ENCODE measurements at regions not wholly inside any gene's neighbourhood (a gene's known extent, or its start where the extent isn't known, plus 50 kb on each side); places are given as distances from the start of the nearest gene placed in this dataset.
A peak's percentile ranks its signal among the peaks of the same experiment; 100 is the strongest.

DNA sequence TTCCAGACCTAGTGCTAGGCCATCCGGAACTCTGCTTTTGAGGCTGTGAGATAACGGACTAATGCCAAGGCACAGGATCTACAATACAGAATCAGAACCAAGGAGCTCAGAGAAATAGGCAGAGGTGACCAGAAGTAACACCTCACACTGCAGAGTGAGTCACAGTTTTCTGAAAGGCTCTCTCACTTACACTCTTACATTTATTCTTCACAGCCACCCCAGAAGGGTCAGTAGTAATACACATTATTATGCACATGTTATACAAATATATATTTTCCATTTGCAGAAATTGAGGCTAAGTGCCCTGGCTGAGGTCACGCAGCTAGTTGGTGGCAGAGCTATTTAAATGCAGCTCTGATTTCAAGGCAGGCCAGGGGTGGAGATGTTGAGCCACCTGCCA is 542.5 kb downstream of the OMA1 start:
- no peak for DNase-seq (ENCODE audit: low read depth, low spot score)

DNA sequence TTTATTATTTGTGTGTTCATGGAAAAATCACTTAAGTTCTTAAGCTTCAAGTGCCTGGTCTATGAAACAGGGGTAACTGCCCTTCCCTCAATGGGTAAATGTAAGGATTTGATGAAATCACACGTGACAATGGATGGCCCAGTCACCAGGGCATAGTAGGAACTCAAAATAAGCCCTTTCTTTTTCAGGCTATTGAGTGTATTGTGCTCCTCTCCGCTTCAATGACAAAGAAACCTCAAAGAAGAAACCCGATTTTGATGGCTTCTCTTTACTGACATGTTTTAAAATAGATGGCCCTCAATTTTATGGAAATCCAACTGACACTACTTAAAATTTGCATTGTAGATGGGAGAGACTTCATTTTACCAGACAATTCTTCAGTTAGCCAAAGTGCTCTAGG is 543.5 kb downstream of the OMA1 start:
- no peak for DNase-seq (ENCODE audit: low read depth, low spot score)

DNA sequence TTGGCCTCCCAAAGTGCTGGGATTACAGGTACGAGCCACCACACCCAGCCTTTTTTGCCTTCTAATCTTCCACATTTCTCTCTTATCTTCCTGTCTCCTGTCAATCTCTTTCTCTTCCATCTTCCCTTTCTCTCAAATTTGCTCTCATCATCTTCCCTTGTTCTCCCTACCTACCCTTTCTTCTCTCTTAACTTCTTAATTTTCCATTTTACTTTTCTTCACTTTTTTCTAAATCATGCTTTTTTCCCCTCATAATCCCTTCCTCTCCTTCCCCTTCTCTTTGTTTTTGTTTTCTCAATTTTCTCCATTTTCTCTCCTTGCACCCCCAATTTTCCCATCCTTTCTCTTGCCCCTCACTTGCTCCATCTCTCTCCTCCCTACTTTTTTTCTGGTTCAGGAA is 545.7 kb downstream of the OMA1 start:
- no peak for DNase-seq (ENCODE audit: low read depth, low spot score)

DNA sequence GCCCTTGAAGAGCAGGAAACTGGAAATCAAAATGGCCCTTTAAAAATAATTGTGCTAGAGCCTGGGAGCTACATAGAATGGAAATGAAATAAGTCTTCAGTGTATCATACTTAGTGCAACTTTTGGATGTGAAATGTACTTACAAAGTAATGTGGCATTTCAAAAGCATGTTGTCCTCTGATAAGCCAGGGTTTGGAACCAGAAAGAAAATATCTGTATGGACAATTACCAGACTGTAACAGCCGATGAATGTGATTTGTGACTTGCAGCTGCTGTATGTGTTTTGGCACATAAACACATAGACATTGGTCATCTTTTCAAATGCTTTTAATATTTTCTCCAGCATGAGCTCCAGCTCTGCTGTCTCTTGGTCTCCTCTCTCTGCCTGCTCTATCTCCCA is 546.4 kb downstream of the OMA1 start:
- no peak for DNase-seq (ENCODE audit: low read depth, low spot score)

DNA sequence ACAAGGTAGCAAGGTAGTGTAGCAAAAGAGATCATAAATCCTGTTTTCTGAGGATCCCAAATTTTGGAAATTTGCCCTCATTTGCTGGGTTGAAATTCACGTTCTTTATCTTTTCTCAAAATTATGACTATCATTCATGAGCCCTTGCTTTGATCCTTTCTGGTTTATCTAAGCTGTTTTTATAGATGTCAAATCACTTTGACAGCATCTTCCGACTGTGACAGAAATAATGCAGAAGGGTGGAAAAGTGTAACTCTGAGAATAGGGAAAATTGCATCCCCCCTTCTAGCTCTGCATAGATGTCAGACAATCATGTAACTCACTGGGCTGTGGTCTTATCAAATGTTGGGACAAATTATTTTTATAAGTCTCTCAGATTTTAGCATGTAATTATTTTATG is 550.1 kb downstream of the OMA1 start:
- DNase-seq (ENCODE audit: low read depth, low spot score): no peak

DNA sequence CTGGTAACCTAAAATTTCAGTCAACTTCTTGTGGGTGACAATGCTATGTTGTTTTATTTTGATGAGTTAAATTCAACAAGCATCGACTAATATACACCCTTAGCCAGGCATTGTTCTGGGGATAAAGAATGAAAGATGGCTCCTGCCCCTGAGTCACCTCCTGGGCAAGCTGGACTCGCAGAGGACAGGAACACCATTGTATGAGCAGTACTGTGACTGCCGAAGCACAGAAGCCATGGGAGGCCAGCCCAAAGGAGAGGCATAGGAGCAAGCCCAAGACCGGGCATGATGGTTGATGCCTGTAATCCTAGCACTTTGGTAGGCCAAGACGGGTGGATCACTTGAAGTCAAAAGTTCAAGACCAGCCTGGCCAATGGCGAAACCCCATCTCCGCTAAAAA is 555.2 kb downstream of the OMA1 start:
- no peak for DNase-seq (ENCODE audit: low read depth, low spot score)

- DNase-seq (ENCODE audit: low read depth, low spot score): no peak
Observed at GRCh38 chr1:57989877-57990276, 556.6 kb downstream of the OMA1 start.

DNA sequence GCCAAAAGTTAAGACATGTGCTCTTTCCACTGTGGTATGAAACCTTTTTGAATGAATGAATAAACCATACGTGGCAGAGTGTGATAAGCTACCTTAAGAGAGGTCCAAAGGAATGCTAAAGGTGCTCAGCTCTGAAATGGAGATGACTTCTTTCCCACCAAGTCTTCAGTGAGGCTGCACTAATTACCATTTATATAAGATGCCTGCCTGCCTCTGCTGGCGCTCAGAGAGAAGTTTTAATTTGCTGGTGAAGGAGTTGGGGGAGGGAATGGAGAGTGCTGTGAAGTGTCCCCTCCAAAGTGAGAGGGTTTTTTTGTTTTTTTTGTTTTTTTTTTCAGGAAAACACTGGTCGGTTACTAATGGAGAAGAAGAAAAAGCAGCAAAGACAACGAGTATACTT is 559.0 kb downstream of the OMA1 start:
- DNase-seq (ENCODE audit: low read depth, low spot score): no peak

GRCh38 chr1:57986432-57986831 is 560.1 kb downstream of the OMA1 start:
- DNase-seq (ENCODE audit: low read depth, low spot score): no peak

GRCh38 chr1:57984277-57984676 is 560.4 kb upstream of the DAB1 start:
- DNase-seq (ENCODE audit: low read depth, low spot score): no peak

- DNase-seq (ENCODE audit: low read depth, low spot score): no peak
Observed at GRCh38 chr1:57983441-57983840, 559.6 kb upstream of the DAB1 start.

DNA sequence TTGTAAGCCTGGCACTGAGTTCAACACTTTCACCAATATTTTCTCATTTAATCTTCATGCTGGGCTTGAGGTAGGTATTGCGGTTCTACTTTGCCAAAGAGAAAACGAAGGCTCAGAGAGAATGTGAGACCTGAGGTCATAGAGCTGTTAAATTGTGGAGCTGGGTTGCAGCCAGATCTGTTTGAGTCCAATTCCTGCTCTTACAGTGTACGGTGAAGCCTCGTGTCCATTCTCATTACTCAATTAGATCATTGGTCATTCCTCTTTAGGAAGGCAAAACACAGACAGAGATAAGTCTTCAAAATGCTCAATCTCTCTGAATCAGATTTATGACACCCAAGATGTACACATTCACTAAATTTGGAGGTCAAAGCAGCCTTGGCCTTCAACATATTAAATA is 559.0 kb upstream of the DAB1 start:
- no peak for DNase-seq (ENCODE audit: low read depth, low spot score)

DNA sequence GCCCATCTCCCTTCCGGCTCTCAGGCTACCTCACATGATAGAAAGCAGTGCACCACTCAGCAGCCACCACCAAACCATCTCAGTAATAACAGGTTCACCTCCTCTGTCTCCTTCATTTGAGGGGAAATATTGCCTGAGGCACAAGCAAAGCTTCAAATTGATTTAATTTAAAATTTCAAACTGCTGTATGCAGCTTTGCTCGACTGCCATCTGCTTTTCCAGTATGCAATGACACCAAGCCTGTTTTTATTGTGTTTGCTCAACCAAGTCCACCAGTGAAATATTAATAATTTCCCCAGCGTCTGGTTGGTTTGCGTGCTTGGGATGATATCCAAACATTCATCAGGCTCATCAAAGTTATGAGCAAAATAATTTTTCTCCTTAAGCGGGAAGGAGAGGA is 552.4 kb upstream of the DAB1 start:
- no peak for DNase-seq (ENCODE audit: low read depth, low spot score)

GRCh38 chr1:57968321-57968720 is 544.5 kb upstream of the DAB1 start:
- no peak for DNase-seq (ENCODE audit: low read depth, low spot score)

DNA sequence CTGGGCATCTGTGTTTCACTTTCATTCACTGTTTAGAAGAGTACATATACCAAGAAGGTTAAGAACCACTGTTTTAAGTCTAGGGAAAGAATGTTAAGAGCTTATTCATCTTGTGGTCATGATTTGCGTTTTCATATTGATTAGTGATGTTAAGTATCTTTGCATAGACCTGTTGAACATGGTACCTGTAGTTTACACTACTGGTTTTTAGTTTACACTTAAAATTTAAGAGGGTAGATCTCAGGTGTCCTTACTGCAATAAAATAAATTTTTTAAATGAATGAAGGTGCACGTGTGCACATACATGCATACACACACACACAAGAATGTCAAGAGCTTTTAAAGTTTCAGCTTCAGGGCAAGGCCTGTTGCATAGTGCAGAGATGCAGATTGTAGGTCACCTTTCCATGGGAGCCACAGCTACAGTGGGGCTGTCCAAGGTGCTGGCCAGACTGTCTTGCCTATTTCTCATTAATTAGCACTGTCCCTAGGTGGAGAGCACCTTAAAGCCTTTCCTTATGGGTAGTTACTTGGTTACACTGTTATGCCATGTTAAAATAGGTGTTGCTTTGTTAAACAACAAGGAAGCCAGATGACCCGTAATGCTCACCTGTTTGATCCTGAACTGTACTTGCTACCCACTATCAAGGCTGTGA is 543.0 kb upstream of the DAB1 start:
- peak; percentile 77 for DNase-seq (ENCODE audit: low read depth, low spot score)

DNA sequence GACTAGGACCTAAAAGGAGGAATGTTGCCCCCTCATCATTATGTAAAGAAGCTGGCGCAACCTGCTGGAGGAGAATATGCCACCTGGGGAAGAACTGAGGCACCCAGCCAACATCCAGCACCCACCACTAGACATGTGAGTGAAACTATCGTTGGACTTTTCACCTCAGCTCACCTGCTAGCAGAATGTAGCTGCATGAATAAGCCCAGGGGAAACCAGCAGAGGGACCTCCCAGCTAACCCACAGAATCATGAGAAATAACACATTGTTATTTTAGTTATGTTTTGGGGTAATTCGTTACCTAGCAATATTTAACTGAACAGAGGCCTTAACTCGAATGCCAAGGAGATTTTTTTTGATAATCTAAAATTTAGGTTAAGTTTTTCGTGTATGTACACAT is 542.5 kb upstream of the DAB1 start:
- DNase-seq (ENCODE audit: low read depth, low spot score): no peak

DNA sequence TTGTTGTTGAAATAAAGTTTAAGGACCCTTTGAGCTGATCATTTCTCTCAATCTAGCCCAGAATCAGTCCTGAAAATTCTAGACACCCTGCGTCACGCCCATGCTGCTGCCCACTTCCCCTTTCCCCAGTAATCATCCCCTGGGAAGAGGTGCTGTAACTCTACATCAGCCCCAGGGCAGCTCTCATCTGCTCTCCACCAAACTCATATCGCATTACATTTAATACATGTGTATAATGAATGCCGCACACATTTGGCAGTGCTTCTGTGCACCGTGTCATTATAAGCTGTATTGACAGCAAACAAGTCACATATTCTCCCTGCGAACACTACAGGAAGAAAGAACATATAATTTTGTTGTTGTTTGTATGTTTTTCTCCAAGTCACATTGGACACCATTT is 539.7 kb upstream of the DAB1 start:
- no peak for DNase-seq (ENCODE audit: low read depth, low spot score)

DNA sequence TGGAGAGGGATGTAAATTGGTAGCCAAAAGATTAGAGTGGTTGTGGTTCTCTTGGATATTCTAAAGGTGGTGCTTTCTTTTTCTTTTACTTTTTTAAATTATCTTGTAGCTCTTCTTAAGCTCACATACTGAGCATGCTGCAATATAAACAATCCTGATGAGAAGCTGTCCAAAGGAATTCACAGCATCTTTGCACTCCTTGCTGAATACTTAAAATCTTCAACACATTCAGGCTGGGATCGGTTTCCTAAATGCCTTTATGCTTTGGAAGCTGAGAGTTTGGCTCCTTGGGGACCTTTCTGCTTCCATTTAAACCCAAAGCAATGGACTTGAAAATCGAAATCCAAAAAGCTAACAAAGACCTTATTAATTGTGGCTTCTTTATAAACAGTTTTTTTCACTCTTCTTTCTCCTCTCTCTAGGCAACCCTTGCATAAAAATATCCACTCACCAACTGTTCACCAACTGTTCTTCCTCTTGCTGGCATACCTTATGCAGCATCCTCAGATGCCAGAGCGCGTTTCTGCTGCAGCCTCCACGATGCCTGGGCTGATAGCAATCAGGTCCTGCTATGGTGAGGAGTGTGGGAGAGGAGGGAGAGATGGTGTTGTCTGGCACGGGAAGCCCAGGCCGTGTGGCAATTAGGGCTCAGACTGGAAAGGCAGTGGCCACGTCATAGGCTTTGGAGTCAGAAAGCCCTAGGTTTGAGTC is 535.8 kb upstream of the DAB1 start:
- no peak for DNase-seq (ENCODE audit: low read depth, low spot score)

GRCh38 chr1:57957576-57957975 is 533.7 kb upstream of the DAB1 start:
- DNase-seq (ENCODE audit: low read depth, low spot score): no peak

DNA sequence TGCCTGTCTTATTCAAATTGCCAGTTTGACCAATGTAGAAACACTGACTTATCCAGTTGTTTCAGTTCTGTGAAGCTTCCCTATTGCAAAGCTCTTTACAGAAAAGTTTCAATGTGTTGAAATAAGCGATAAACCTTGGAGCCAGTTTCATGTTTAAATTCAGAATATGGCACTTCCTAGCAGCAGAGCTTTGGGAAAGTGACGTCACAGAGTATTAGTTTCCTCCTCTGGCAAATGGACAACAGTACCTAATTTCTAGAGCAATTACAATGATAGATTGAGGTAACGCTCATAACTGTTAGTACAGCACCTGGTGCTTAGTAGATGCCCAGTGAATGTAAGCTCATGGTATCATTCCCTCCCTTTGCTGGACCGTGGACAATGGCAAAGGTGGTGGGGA is 527.5 kb upstream of the DAB1 start:
- no peak for DNase-seq (ENCODE audit: low read depth, low spot score)

DNA sequence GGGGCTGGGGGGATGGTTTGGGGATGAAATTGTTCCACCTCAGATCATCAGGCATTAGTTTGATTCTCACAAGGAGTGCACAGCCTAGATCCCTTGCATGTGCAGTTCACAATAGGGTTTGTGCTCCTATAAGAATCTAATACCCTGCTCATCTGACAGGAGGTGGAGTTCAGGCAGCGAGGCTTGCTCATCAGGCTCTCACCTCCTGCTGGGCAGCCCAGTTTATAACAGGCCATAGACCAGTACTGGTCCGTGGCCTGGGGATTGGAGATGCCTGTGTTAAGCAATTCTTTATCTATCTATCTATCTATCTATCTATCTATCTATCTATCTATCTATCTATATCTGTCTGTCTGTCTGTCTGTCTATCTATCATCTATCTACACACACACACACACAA is 525.3 kb upstream of the DAB1 start:
- DNase-seq (ENCODE audit: low read depth, low spot score): no peak

DNA sequence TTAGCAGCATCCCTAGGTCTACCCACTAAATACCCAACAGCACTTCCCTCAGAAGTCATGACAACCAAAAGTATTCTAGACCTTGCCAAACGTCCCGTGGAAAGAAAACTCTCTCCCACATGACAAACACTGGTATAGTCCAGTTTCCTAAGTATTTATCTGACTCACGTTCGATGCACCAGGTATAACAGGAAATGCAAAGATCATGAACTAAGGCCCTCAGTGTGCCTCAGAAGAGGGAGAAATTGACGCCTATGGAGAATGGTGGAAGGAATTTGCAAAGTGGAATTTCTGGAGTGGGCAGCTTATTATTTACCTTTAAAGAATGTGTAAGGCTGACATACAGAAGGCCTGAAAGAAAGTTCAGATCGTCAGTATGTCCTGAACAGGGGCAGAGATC is 523.6 kb upstream of the DAB1 start:
- no peak for DNase-seq (ENCODE audit: low read depth, low spot score)

DNA sequence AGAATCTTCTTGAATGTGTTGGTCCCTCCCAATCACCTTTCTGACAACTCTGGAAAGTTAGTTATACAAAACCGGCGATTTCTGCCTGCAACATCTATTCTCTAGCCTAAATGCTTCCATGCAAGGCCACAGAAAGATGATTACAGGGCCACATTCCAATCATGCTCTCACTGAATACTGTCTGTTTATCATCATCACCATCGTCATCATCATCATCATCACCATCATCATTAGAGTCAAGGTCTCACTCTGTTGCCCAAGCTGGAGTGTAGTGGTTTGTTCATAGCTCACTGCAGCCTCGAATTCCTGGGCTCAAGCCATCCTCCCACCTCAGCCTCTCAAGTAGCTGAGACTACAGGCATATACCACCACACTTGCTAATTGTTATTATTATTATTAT is 521.2 kb upstream of the DAB1 start:
- no peak for DNase-seq (ENCODE audit: low read depth, low spot score)

- DNase-seq (ENCODE audit: low read depth, low spot score): no peak
Observed at GRCh38 chr1:57943365-57943764, 519.5 kb upstream of the DAB1 start.
